RWPE2 (cell line): ENCODE measurements at regions not wholly inside any gene's neighbourhood (a gene's known extent, or its start where the extent isn't known, plus 50 kb on each side); places are given as distances from the start of the nearest gene placed in this dataset.

Source experiments
- ATAC-seq: fragments of 200-7000 bp; cut with Tn5 transposase; 3 replicates; pipeline ENCODE4 v1.9.1; 2021; ENCODE audit warnings: low read depth
- DNase-seq: peaks from one replicate; pipeline ENCODE4 v3.0.0-alpha.2; 2020; ENCODE audit warnings: low spot score
- H3K27ac ChIP-seq: fragments of 450-650 bp; 2 replicates; pipeline ENCODE4 v1.5.1; 2017; ENCODE audit warnings: mild to moderate bottlenecking; ENCODE audit not compliant: poor library complexity, severe bottlenecking
- H3K27me3 ChIP-seq: fragments of 250-450 bp; sonication (Bioruptor Pico); 2 replicates; pipeline ENCODE4 v1.5.1; 2021; ENCODE audit warnings: mild to moderate bottlenecking, moderate library complexity; ENCODE audit not compliant: insufficient read depth, poor library complexity, severe bottlenecking
- H3K36me3 ChIP-seq: fragments of 250-450 bp; sonication (Bioruptor Pico); 2 replicates; pipeline ENCODE4 v1.5.1; 2020; ENCODE audit warnings: low read depth, mild to moderate bottlenecking, moderate library complexity
- H3K4me1 ChIP-seq: fragments of 250-450 bp; sonication (Bioruptor Pico); 2 replicates; pipeline ENCODE4 v1.5.1; 2021; ENCODE audit warnings: mild to moderate bottlenecking, moderate library complexity; ENCODE audit not compliant: insufficient read depth, poor library complexity, severe bottlenecking
- H3K4me3 ChIP-seq: fragments of 250-450 bp; sonication (Bioruptor Pico); 2 replicates; pipeline ENCODE4 v1.5.1; 2021; ENCODE audit warnings: mild to moderate bottlenecking, moderate library complexity; ENCODE audit not compliant: severe bottlenecking
- H3K9me3 ChIP-seq: fragments of 250-450 bp; sonication (Bioruptor Pico); 2 replicates; pipeline ENCODE4 v1.5.1; 2021; ENCODE audit warnings: mild to moderate bottlenecking, moderate library complexity; ENCODE audit not compliant: severe bottlenecking
- CTCF ChIP-seq: fragments of 450-650 bp; IDR thresholded peaks from one replicate; pipeline ENCODE4 v1.5.1; 2017; ENCODE audit warnings: mild to moderate bottlenecking, moderate library complexity; ENCODE audit not compliant: poor library complexity, severe bottlenecking

- Histone ChIP-seq H3K9me3 (no peaks in the 10 kb centered on the region), H3K27me3 (no peaks in the 10 kb centered on the region), H3K4me3 (no peak overlapping the region), H3K36me3 (no peaks in the 10 kb centered on the region), H3K4me1 (no peaks in the 10 kb centered on the region), H3K27ac (no peak overlapping the region)
- no peak for ATAC-seq
- TF ChIP-seq CTCF: no peak
- DNase-seq: no peak
Observed at GRCh38 chr10:106226142-106226541, 938.4 kb downstream of the SORCS1 start.

GRCh38 chr10:106224676-106225075, 939.8 kb downstream of the SORCS1 start:
- Histone ChIP-seq H3K4me3 (no peak overlapping the region), H3K27me3 (no peaks in the 10 kb centered on the region), H3K4me1 (no peaks in the 10 kb centered on the region), H3K36me3 (no peaks in the 10 kb centered on the region), H3K27ac (no peak overlapping the region), H3K9me3 (no peaks in the 10 kb centered on the region)
- DNase-seq: no peak
- ATAC-seq: peak; percentile 96
- TF ChIP-seq CTCF: no peak

GRCh38 chr10:106217627-106218026, 946.9 kb downstream of the SORCS1 start:
- no peaks in the 10 kb centered on the region for H3K27me3 ChIP-seq
- ATAC-seq (no peak), DNase-seq (no peak)
- H3K9me3 ChIP-seq: no peaks in the 10 kb centered on the region
- no peak overlapping the region for H3K27ac ChIP-seq
- TF ChIP-seq CTCF: no peak
- H3K4me1 ChIP-seq: no peaks in the 10 kb centered on the region
- H3K36me3 ChIP-seq: no peaks in the 10 kb centered on the region
- no peak overlapping the region for H3K4me3 ChIP-seq

- Histone ChIP-seq H3K9me3 (no peaks in the 10 kb centered on the region), H3K27ac (no peak overlapping the region), H3K36me3 (no peaks in the 10 kb centered on the region), H3K4me1 (no peaks in the 10 kb centered on the region), H3K27me3 (no peaks in the 10 kb centered on the region), H3K4me3 (no peak overlapping the region)
- DNase-seq (no peak), ATAC-seq (no peak)
- TF ChIP-seq CTCF: no peak
Observed at GRCh38 chr10:106216085-106216484, 948.4 kb downstream of the SORCS1 start.

GRCh38 chr10:106214243-106214642, 950.3 kb downstream of the SORCS1 start:
- Histone ChIP-seq H3K4me1 (no peaks in the 10 kb centered on the region), H3K9me3 (no peaks in the 10 kb centered on the region), H3K27ac (no peak overlapping the region), H3K4me3 (no peak overlapping the region), H3K27me3 (no peaks in the 10 kb centered on the region), H3K36me3 (no peaks in the 10 kb centered on the region)
- ATAC-seq (no peak), DNase-seq (no peak)
- no peak for TF ChIP-seq CTCF
